Right lobe of liver (tissue), 6 donors: ENCODE measurements at regions not wholly inside any gene's neighbourhood (a gene's known extent, or its start where the extent isn't known, plus 50 kb on each side); places are given as distances from the start of the nearest gene placed in this dataset.

ENCODE experiments used
- ATAC-seq, 4 donors: fragments of 200-7000 bp; cut with Tn5 transposase; one replicate each; pipeline ENCODE4 v1.9.1; 2020; ENCODE audit warnings: mild to moderate bottlenecking in 4 of 4, moderate library complexity in 4 of 4
- DNase-seq, 3 donors: peaks; one replicate each; pipeline ENCODE4 v3.0.0-alpha.2; 2020
- H3K27ac ChIP-seq, 3 donors: fragments of 200-600 bp; one replicate each; pipeline ENCODE4 v1.8.0; 2022
- H3K27me3 ChIP-seq, 2 donors: fragments of 200-600 bp; one replicate each; pipeline ENCODE4 v1.8.0; 2022
- H3K36me3 ChIP-seq, 4 donors: fragments of 200-600 bp; sonication (generic) in 1 of 4; one replicate each; pipeline versions ENCODE4 v1.5.1 to v1.8.0; 2017 to 2022; ENCODE audit warnings: control low read depth in 1 of 4
- H3K4me1 ChIP-seq, 4 donors: fragments of 200-600 bp; sonication (generic) in 1 of 4; one replicate each; pipeline versions ENCODE4 v1.5.1 to v1.8.0; 2017 to 2022; ENCODE audit warnings: control low read depth in 1 of 4
- H3K4me3 ChIP-seq, 3 donors: fragments of 200-600 bp; one replicate each; pipeline ENCODE4 v1.8.0; 2022
- H3K9me3 ChIP-seq, 4 donors: fragments of 200-600 bp; sonication (generic) in 1 of 4; one replicate each; pipeline versions ENCODE4 v1.5.1 to v1.8.0; 2017 to 2022; ENCODE audit warnings: control low read depth in 1 of 4
- CTCF ChIP-seq, 4 donors: fragments of 200-600 bp in 3 of 4; fragments of 450-650 bp in 1 of 4; IDR thresholded peaks; one replicate each; pipeline versions ENCODE4 v1.5.1 to v1.8.0; 2016 to 2022; ENCODE audit warnings: antibody characterized with exemption in 4 of 4, mild to moderate bottlenecking in 2 of 4
- POLR2A ChIP-seq: fragments of 450-650 bp; IDR thresholded peaks from one replicate; pipeline ENCODE4 v1.6.1; 2017; ENCODE audit warnings: antibody characterized with exemption, mild to moderate bottlenecking
- WGBS: methylation state at CpG from one replicate; pipeline ENCODE4 v1.1.6; 2018; ENCODE audit warnings: low coverage, low lambda C conversion rate; ENCODE audit not compliant: insufficient coverage; ENCODE audit errors: missing lambda C conversion rate; 5-methylcytosine and 5-hydroxymethylcytosine counted together
- intact Hi-C, 2 donors: fragments of 100-400 bp; cut with DNase I; formaldehyde crosslinking; loops; one replicate each; pipeline versions ENCODE4 v1.11.2 to v1.14.1; 2022
- donor health status: DM: no; HTN: yes; CAD: no.
- donor health status: DM: no; HTN: no; CAD: no.
- donor health status: DM: no; HTN: no; CAD: no.
- donor health status: DM: no; HTN: yes; CAD: no.
- donor health status: DM: no; HTN: yes; CAD: no.

GRCh38 chr3:144287001-144287400 lies 315.4 kb downstream of the DIPK2A start:
- no peaks in the 10 kb centered on the region for H3K4me1 ChIP-seq
- DNase-seq (no peak), ATAC-seq (no peak)
- H3K36me3 ChIP-seq = no peaks in the 10 kb centered on the region
- 25% methylated on average over 1 of the region's 1 CpG for WGBS
- H3K27ac ChIP-seq = no peak overlapping the region
- no peak overlapping the region for H3K4me3 ChIP-seq
- no peaks in the 10 kb centered on the region for H3K27me3 ChIP-seq
- intact Hi-C loops = no loop called here
- no peak for TF ChIP-seq CTCF (IDR thresholded peaks at IDR 0.05)
- TF ChIP-seq POLR2A = no peak
- no peaks in the 10 kb centered on the region for H3K9me3 ChIP-seq

GRCh38 chr3:144289057-144289456 lies 317.4 kb downstream of the DIPK2A start:
- H3K36me3 ChIP-seq = no peaks in the 10 kb centered on the region
- H3K9me3 ChIP-seq = no peaks in the 10 kb centered on the region
- H3K4me3 ChIP-seq = no peak overlapping the region
- no peaks in the 10 kb centered on the region for H3K4me1 ChIP-seq
- intact Hi-C loops = no loop called here
- WGBS = 86% methylated on average over 3 of the region's 3 CpGs
- no peak for TF ChIP-seq POLR2A
- TF ChIP-seq CTCF (IDR thresholded peaks at IDR 0.05) = no peak
- no peak overlapping the region for H3K27ac ChIP-seq
- ATAC-seq (no peak), DNase-seq (no peak)
- no peaks in the 10 kb centered on the region for H3K27me3 ChIP-seq

GRCh38 chr3:144294659-144295538 lies 323.3 kb downstream of the DIPK2A start:
- ATAC-seq (no peak), DNase-seq (no peak)
- H3K4me3 ChIP-seq = no peak overlapping the region
- 82% methylated on average over 2 of the region's 2 CpGs for WGBS
- H3K27ac ChIP-seq = no peak overlapping the region
- no peaks in the 10 kb centered on the region for H3K4me1 ChIP-seq
- no peaks in the 10 kb centered on the region for H3K27me3 ChIP-seq
- H3K36me3 ChIP-seq = no peaks in the 10 kb centered on the region
- TF ChIP-seq CTCF (IDR thresholded peaks at IDR 0.05) = no peak
- no peak for TF ChIP-seq POLR2A
- no peaks in the 10 kb centered on the region for H3K9me3 ChIP-seq
- intact Hi-C loops = no loop called here

- TF ChIP-seq CTCF (IDR thresholded peaks at IDR 0.05) (no peak), POLR2A (no peak)
- H3K27ac ChIP-seq = no peak overlapping the region
- no peak overlapping the region for H3K4me3 ChIP-seq
- no peaks in the 10 kb centered on the region for H3K36me3 ChIP-seq
- H3K27me3 ChIP-seq = no peaks in the 10 kb centered on the region
- ATAC-seq = no peak
- no peak for DNase-seq
- H3K4me1 ChIP-seq = no peaks in the 10 kb centered on the region
- intact Hi-C loops = no loop called here
- 59% methylated on average over 3 of the region's 3 CpGs for WGBS
- no peaks in the 10 kb centered on the region for H3K9me3 ChIP-seq
Measured at GRCh38 chr3:144295613-144296012, 324.0 kb downstream of the DIPK2A start.
